Brain microvascular endothelial cell (primary cell): ENCODE measurements at regions not wholly inside any gene's neighbourhood (a gene's known extent, or its start where the extent isn't known, plus 50 kb on each side); places are given as distances from the start of the nearest gene placed in this dataset.

Experiments
- DNase-seq: peaks from one replicate; pipeline ENCODE4 v3.0.0-alpha.2; 2020
- H3K27ac ChIP-seq: fragments of 250-450 bp; sonication (Bioruptor Pico); 2 replicates; pipeline ENCODE4 v1.5.1; 2020; ENCODE audit warnings: mild to moderate bottlenecking, moderate library complexity
- H3K27me3 ChIP-seq: fragments of 250-450 bp; sonication (Bioruptor Pico); replicated peaks from 2 replicates; pipeline ENCODE4 v1.5.1; 2020; ENCODE audit warnings: mild to moderate bottlenecking
- H3K36me3 ChIP-seq: fragments of 250-450 bp; sonication (Bioruptor Pico); replicated peaks from 2 replicates; pipeline ENCODE4 v1.5.1; 2020; ENCODE audit warnings: mild to moderate bottlenecking
- H3K4me3 ChIP-seq: 2 replicates; pipeline ENCODE4 v1.5.1; 2011; ENCODE audit warnings: low read depth, mild to moderate bottlenecking, control low read depth, low read length, moderate library complexity
- CTCF ChIP-seq: IDR thresholded peaks from 2 replicates; pipeline ENCODE4 v1.5.1; 2011; ENCODE audit warnings: low read depth, mild to moderate bottlenecking, moderate library complexity, low read length, control low read depth, inconsistent platforms; ENCODE audit errors: missing control alignments
- in situ Hi-C: cut with HindIII; loops from 2 replicates; pipeline ENCODE4 v1.10.0; 2017; ENCODE audit warnings: low sequenced_read_pairs, low pct_ligation_motif_present

DNA sequence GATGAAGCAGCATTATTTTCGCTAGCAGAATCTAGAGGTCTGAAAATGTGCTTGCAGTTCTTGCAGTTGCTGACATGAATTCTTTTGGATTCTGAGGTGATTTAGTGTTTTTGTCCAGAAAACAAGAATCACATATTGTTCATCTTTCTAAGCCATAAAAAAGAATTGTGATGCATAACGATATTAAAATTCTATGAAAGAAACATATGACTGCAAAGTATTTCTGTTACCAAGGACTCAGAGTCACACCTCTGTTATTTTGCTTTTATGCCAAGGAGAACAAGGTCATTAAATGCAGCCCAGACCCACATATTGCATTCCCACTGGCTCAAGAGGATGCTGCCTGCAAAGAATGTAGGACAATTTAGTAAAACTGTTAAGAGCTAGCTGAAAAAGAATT is 299.8 kb upstream of the GPR149 start:
- Histone ChIP-seq H3K4me3 (no peak overlapping the region), H3K27ac (no peak overlapping the region), H3K36me3 (no peaks in the 10 kb centered on the region), H3K27me3 (no peaks in the 10 kb centered on the region)
- no peak for DNase-seq
- no peak for TF ChIP-seq CTCF
- in situ Hi-C loops = no loop called here

DNA sequence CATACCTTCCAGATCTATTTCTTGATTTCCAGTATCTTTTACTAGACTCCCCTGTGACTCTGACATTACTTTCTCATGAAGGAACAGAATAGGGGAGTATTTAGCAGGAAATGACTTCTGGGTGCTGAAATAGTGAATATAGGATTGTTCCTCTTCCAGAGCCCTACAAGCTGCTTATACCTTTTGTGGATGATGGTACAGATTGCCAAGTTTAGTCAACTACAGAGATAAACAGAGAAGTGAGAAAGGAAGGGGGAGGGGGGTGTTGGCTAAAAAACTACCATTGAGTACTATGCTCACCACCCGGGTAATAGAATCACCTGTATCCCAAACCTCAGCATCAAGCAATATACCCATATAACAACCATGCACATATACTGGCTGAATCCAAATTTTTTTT is 298.3 kb upstream of the GPR149 start:
- H3K27ac ChIP-seq = no peak overlapping the region
- H3K27me3 ChIP-seq = no peaks in the 10 kb centered on the region
- H3K36me3 ChIP-seq = no peaks in the 10 kb centered on the region
- in situ Hi-C loops = no loop called here
- no peak for DNase-seq
- no peak overlapping the region for H3K4me3 ChIP-seq
- no peak for TF ChIP-seq CTCF

GRCh38 chr3:154720921-154721320 is 290.9 kb upstream of the GPR149 start:
- in situ Hi-C loops = no loop called here
- Histone ChIP-seq H3K27me3 (no peaks in the 10 kb centered on the region), H3K27ac (no peak overlapping the region), H3K4me3 (no peak overlapping the region), H3K36me3 (no peaks in the 10 kb centered on the region)
- no peak for DNase-seq
- TF ChIP-seq CTCF = no peak

DNA sequence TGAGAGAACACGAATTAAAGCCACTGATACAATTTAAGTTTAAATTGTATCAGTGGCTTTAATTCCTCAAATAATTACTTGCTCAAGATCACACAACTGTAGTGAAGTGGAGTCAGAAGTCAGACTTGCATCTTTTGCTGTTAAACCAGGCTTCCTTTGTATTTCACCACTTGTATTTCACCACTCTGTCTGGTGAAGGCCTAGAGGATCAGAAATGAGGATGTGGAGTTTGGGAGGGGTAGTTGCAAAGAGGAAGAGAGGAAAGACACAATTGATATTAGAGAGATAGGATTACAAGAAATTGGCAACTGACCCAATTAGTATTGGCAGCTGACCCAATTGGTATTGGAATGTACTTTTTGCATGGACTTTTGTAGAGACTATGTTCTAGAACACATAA is 288.1 kb upstream of the GPR149 start:
- no peak overlapping the region for H3K27ac ChIP-seq
- H3K4me3 ChIP-seq = no peak overlapping the region
- no peaks in the 10 kb centered on the region for H3K27me3 ChIP-seq
- in situ Hi-C loops = no loop called here
- H3K36me3 ChIP-seq = no peaks in the 10 kb centered on the region
- no peak for TF ChIP-seq CTCF
- DNase-seq = no peak

- no peaks in the 10 kb centered on the region for H3K27me3 ChIP-seq
- no peak for TF ChIP-seq CTCF
- in situ Hi-C loops = no loop called here
Observed at GRCh38 chr3:154716170-154716569, 286.2 kb upstream of the GPR149 start.

DNA sequence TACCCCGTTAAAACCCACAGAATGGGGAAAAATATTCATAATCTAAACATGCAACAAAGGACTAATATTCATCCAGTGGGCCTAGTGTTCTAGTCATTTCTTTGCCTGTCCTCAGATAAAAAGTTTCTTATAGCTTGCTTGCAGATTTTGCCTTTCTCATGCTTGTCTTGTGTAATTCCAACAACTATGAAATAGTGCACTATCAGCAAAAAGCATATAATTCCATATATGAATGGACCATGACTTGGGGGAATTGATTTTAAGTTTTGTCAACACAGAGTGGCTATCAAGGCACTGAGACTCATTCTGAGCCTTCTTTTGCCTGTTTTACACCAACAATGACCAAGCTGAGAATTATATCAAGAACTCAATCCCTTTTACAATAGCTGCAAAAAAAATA is 278.6 kb upstream of the GPR149 start:
- Histone ChIP-seq H3K4me3 (no peak overlapping the region), H3K27me3 (no peaks in the 10 kb centered on the region), H3K36me3 (no peaks in the 10 kb centered on the region), H3K27ac (no peak overlapping the region)
- no peak for TF ChIP-seq CTCF
- DNase-seq = no peak
- in situ Hi-C loops = no loop called here

More at GRCh38 chr3:154716170-154716569, 286.2 kb upstream of the GPR149 start:
- Histone ChIP-seq H3K4me3 (no peak overlapping the region), H3K36me3 (no peaks in the 10 kb centered on the region), H3K27ac (no peak overlapping the region)
- no peak for DNase-seq
